GM23248 (cell line): ENCODE measurements at regions not wholly inside any gene's neighbourhood (a gene's known extent, or its start where the extent isn't known, plus 50 kb on each side); places are given as distances from the start of the nearest gene placed in this dataset.

Experiments
- DNase-seq: peaks from one replicate; pipeline ENCODE4 v3.0.0-alpha.2; 2015
- H2AFZ ChIP-seq: fragments of 200-600 bp; sonication (generic); 2 replicates; pipeline ENCODE4 v1.6.1; 2016; ENCODE audit warnings: antibody characterized with exemption
- H3F3A ChIP-seq: fragments of 200-600 bp; sonication (generic); 2 replicates; pipeline ENCODE4 v1.6.1; 2016; ENCODE audit warnings: mild to moderate bottlenecking, antibody characterized with exemption, mixed run types; ENCODE audit not compliant: insufficient read depth
- H3K27ac ChIP-seq: fragments of 200-600 bp; sonication (generic); 2 replicates; pipeline ENCODE4 v1.5.1; 2016; ENCODE audit warnings: mild to moderate bottlenecking
- H3K27me3 ChIP-seq: fragments of 200-600 bp; sonication (generic); replicated peaks from 2 replicates; pipeline ENCODE4 v1.6.1; 2016; ENCODE audit warnings: mild to moderate bottlenecking; ENCODE audit not compliant: insufficient read depth
- H3K36me3 ChIP-seq: fragments of 200-600 bp; sonication (generic); 2 replicates; pipeline ENCODE4 v1.6.1; 2016; ENCODE audit warnings: low read depth, mild to moderate bottlenecking
- H3K4me1 ChIP-seq: fragments of 200-600 bp; sonication (generic); 2 replicates; pipeline ENCODE4 v1.6.1; 2016; ENCODE audit warnings: mild to moderate bottlenecking; ENCODE audit not compliant: insufficient read depth
- H3K4me2 ChIP-seq: fragments of 200-600 bp; sonication (generic); one replicate; pipeline ENCODE4 v1.6.1; 2016; ENCODE audit warnings: mild to moderate bottlenecking; ENCODE audit not compliant: unreplicated experiment
- H3K4me3 ChIP-seq: fragments of 200-600 bp; sonication (generic); 2 replicates; pipeline ENCODE4 v1.5.1; 2016; ENCODE audit warnings: mild to moderate bottlenecking
- H3K79me2 ChIP-seq: fragments of 200-600 bp; sonication (generic); 2 replicates; pipeline ENCODE4 v1.6.1; 2016; ENCODE audit warnings: mild to moderate bottlenecking; ENCODE audit not compliant: insufficient read depth
- H3K9ac ChIP-seq: fragments of 200-600 bp; sonication (generic); 2 replicates; pipeline ENCODE4 v1.6.1; 2016; ENCODE audit warnings: mild to moderate bottlenecking
- H3K9me2 ChIP-seq: fragments of 200-600 bp; sonication (generic); 2 replicates; pipeline ENCODE4 v1.6.1; 2016; ENCODE audit warnings: mixed run types, mild to moderate bottlenecking, moderate library complexity; ENCODE audit not compliant: insufficient read depth
- H3K9me3 ChIP-seq: fragments of 200-600 bp; sonication (generic); one replicate; pipeline ENCODE4 v1.6.1; 2017; ENCODE audit warnings: low read depth
- H4K20me1 ChIP-seq: fragments of 200-600 bp; sonication (generic); 2 replicates; pipeline ENCODE4 v1.6.0; 2016; ENCODE audit not compliant: insufficient read depth
- EZH2 ChIP-seq: fragments of 200-600 bp; sonication (generic); IDR thresholded peaks from 2 replicates; pipeline ENCODE4 v1.6.1; 2018; ENCODE audit warnings: antibody characterized with exemption, mild to moderate bottlenecking; ENCODE audit not compliant: insufficient read depth, poor library complexity, severe bottlenecking
- EZH2phosphoT487 ChIP-seq: fragments of 200-600 bp; sonication (generic); IDR thresholded peaks from 2 replicates; pipeline ENCODE4 v1.6.1; 2018; ENCODE audit warnings: antibody characterized with exemption, moderate library complexity, mild to moderate bottlenecking, low read depth; ENCODE audit not compliant: insufficient read depth
- WGBS, 2 experiments: methylation state at CpG; one replicate each; pipeline ENCODE4 v1.1.6; 2015 to 2017; ENCODE audit warnings: low lambda C conversion rate in 2 of 2, low coverage in 1 of 2; ENCODE audit errors: missing lambda C conversion rate in 2 of 2; 5-methylcytosine and 5-hydroxymethylcytosine counted together
- in situ Hi-C: fragments of 300-500 bp; cut with MboI; formaldehyde crosslinking; loops from 2 replicates; pipeline ENCODE4 v1.15.0; 2020

- TF ChIP-seq EZH2phosphoT487 (no peak), EZH2 (no peak)
- peak overlapping the region; percentile 64 for H2AFZ ChIP-seq
Measured at GRCh38 chr7:130875-131780, 61.2 kb upstream of the FAM20C start.

GRCh38 chr7:131781-132482 lies 60.4 kb upstream of the FAM20C start:
- no peaks in the 10 kb centered on the region for H4K20me1 ChIP-seq
- no peaks in the 10 kb centered on the region for H3K27me3 ChIP-seq
- H3K9me3 ChIP-seq: no peaks in the 10 kb centered on the region
- DNase-seq: peak; percentile 75
- no peak overlapping the region for H3K9ac ChIP-seq
- peaks cover 6% of the 10 kb centered on the region; the same call in 1 of the 2 replicates for H3F3A ChIP-seq
- H3K4me3 ChIP-seq: no peak overlapping the region
- H3K36me3 ChIP-seq: no peaks in the 10 kb centered on the region
- 50 to 55% methylated on average over 21 of the region's 21 CpGs for WGBS, 2 experiments
- H3K4me2 ChIP-seq: no peak overlapping the region
- in situ Hi-C loops: no loop called here
- H2AFZ ChIP-seq: peak overlapping the region; percentile 64
- H3K9me2 ChIP-seq: no peaks in the 10 kb centered on the region
- H3K79me2 ChIP-seq: no peaks in the 10 kb centered on the region
- H3K27ac ChIP-seq: no peak overlapping the region
- peaks cover 16% of the 10 kb centered on the region for H3K4me1 ChIP-seq
- TF ChIP-seq EZH2phosphoT487 (no peak), EZH2 (no peak)

More at GRCh38 chr7:130875-131780, 61.2 kb upstream of the FAM20C start:
- no peaks in the 10 kb centered on the region for H3K36me3 ChIP-seq
- no peaks in the 10 kb centered on the region for H3K9me2 ChIP-seq
- in situ Hi-C loops: no loop called here
- H3K79me2 ChIP-seq: no peaks in the 10 kb centered on the region
- H4K20me1 ChIP-seq: no peaks in the 10 kb centered on the region
- H3K27me3 ChIP-seq: no peaks in the 10 kb centered on the region
- WGBS, 2 experiments: 69 to 80% methylated on average over 19 of the region's 19 CpGs
- no peak overlapping the region for H3K27ac ChIP-seq
- H3K9ac ChIP-seq: no peak overlapping the region
- no peaks in the 10 kb centered on the region for H3K9me3 ChIP-seq
- H3F3A ChIP-seq: peaks cover 6% of the 10 kb centered on the region; the same call in 1 of the 2 replicates
- H3K4me2 ChIP-seq: no peak overlapping the region
- peaks cover 16% of the 10 kb centered on the region for H3K4me1 ChIP-seq
- DNase-seq: no peak
- H3K4me3 ChIP-seq: no peak overlapping the region

- Histone ChIP-seq H3K4me1 (peaks cover 16% of the 10 kb centered on the region), H3K4me3 (no peak overlapping the region), H2AFZ (no peak overlapping the region), H3K4me2 (no peak overlapping the region), H3K79me2 (no peaks in the 10 kb centered on the region), H3K9ac (no peak overlapping the region), H3K27me3 (no peaks in the 10 kb centered on the region), H3K9me3 (no peaks in the 10 kb centered on the region), H3F3A (peaks cover 6% of the 10 kb centered on the region; the same call in 1 of the 2 replicates), H3K9me2 (no peaks in the 10 kb centered on the region), H3K36me3 (no peaks in the 10 kb centered on the region), H3K27ac (no peak overlapping the region), H4K20me1 (no peaks in the 10 kb centered on the region)
- in situ Hi-C loops: no loop called here
- WGBS, 2 experiments: 78 to 80% methylated on average over 2 of the region's 2 CpGs
- DNase-seq: no peak
- TF ChIP-seq EZH2phosphoT487 (no peak), EZH2 (no peak)
Measured at GRCh38 chr7:132899-133298, 59.5 kb upstream of the FAM20C start.

DNA sequence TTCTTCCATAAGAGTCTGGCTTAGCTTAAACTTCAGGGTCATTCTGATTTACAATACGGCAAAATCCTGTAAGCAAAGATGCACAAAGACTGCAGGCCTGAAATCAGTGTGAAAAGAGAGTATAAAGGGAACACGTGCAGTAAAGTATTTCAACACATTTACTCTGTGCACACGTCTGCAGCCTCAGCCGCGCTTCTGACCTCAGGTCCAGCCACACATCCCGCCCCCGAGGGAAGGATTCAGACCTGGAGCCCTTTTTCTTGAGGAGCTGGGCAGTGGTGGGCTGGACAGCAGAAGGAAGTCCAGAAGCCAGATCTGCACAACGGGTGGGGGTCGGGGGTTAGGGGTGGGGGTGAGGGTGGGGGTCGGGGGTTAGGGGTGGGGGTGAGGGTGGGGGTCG lies 58.9 kb upstream of the FAM20C start:
- Histone ChIP-seq H3F3A (peaks cover 6% of the 10 kb centered on the region; the same call in 1 of the 2 replicates), H3K27ac (no peak overlapping the region), H3K79me2 (no peaks in the 10 kb centered on the region), H3K36me3 (no peaks in the 10 kb centered on the region), H3K27me3 (no peaks in the 10 kb centered on the region), H3K9me2 (no peaks in the 10 kb centered on the region), H3K9ac (no peak overlapping the region), H3K4me3 (no peak overlapping the region), H3K9me3 (no peaks in the 10 kb centered on the region), H2AFZ (no peak overlapping the region), H3K4me1 (peaks cover 16% of the 10 kb centered on the region), H3K4me2 (no peak overlapping the region), H4K20me1 (no peaks in the 10 kb centered on the region)
- WGBS, 2 experiments: 61 to 63% methylated on average over 8 to 11 of the region's 11 CpGs
- TF ChIP-seq EZH2phosphoT487 (no peak), EZH2 (no peak)
- peak; percentile 13 for DNase-seq
- in situ Hi-C loops: no loop called here
